ENCODE measurements at regions not wholly inside any gene's neighbourhood (a gene's known extent, or its start where the extent isn't known, plus 50 kb on each side); places are given as distances from the start of the nearest gene placed in this dataset.

DNA sequence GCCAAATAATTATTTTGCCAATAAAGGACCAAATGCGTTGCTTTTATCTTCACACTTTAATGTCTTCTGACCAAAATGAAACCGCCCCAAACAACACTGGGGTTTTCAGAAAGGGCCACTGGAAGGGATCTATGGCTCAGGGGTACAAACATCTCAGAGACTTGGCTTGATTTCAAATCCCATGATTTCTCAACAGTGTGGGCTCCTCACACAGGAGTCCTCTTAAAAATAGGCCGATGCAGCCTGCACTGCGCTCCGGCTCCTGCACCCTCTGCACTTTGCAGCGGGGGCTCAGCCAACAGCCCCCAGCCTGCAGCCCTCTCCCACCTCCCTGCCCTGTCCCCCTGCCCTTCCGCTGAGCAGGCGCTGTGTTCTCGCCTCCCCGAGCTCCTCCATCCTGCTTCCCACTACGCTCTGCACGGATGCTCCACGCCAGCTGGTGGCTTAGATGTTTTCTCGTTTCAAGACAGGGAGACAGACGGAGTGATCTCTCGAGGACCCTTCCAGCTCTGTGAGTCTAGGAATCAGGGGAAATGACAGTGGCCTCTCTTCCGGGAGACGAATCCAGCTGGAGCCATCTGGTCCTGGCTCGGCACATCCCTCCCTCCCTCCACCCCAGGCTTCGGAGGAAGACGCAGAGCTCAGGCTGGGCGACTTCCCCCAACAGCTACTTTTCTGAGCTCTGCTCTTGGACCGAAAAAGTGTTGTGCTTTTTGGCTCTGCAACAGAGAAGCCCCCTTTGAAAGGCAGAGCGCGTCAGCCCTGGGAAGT lies 71.4 kb downstream of the KCNF1 start:
- no peak for TF ChIP-seq POLR2A (IDR thresholded peaks at IDR 0.05; ENCODE audit: low read depth, low read length)
- TF ChIP-seq, protein P1, sequence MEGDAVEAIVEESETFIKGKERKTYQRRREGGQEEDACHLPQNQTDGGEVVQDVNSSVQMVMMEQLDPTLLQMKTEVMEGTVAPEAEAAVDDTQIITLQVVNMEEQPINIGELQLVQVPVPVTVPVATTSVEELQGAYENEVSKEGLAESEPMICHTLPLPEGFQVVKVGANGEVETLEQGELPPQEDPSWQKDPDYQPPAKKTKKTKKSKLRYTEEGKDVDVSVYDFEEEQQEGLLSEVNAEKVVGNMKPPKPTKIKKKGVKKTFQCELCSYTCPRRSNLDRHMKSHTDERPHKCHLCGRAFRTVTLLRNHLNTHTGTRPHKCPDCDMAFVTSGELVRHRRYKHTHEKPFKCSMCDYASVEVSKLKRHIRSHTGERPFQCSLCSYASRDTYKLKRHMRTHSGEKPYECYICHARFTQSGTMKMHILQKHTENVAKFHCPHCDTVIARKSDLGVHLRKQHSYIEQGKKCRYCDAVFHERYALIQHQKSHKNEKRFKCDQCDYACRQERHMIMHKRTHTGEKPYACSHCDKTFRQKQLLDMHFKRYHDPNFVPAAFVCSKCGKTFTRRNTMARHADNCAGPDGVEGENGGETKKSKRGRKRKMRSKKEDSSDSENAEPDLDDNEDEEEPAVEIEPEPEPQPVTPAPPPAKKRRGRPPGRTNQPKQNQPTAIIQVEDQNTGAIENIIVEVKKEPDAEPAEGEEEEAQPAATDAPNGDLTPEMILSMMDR (conservative IDR thresholded peaks at IDR 0.05; ENCODE audit: low read depth, low read length): no peak
